SKM-1 treated with dmso at 0.1 percent for 144 hours (cell line): ENCODE measurements at regions not wholly inside any gene's neighbourhood (a gene's known extent, or its start where the extent isn't known, plus 50 kb on each side); places are given as distances from the start of the nearest gene placed in this dataset.

Source experiments
- DNase-seq: peaks from one replicate; lab custom pipeline; 2025; ENCODE audit not compliant: unreplicated experiment; lab: John Stamatoyannopoulos, UW

GRCh38 chr11:92812841-92813240 lies 156.6 kb upstream of the MTNR1B start:
- DNase-seq, result no peak

- DNase-seq, result no peak
Measured at GRCh38 chr11:92819830-92820229, 149.6 kb upstream of the MTNR1B start.

GRCh38 chr11:92820860-92821259 lies 148.6 kb upstream of the MTNR1B start:
- no peak for DNase-seq

GRCh38 chr11:92822410-92822809 lies 147.0 kb upstream of the MTNR1B start:
- DNase-seq, result no peak

- no peak for DNase-seq
Measured at GRCh38 chr11:92826136-92826535, 143.3 kb upstream of the MTNR1B start.

- no peak for DNase-seq
Measured at GRCh38 chr11:92826603-92827002, 142.8 kb upstream of the MTNR1B start.

GRCh38 chr11:92827132-92827531 lies 142.3 kb upstream of the MTNR1B start:
- DNase-seq, result no peak

- DNase-seq, result no peak
Measured at GRCh38 chr11:92828556-92828955, 140.9 kb upstream of the MTNR1B start.

- no peak for DNase-seq
Measured at GRCh38 chr11:92829121-92829520, 140.3 kb upstream of the MTNR1B start.

GRCh38 chr11:92829671-92830070 lies 139.8 kb upstream of the MTNR1B start:
- DNase-seq, result no peak

- no peak for DNase-seq
Measured at GRCh38 chr11:92830377-92831155, 138.9 kb upstream of the MTNR1B start.

GRCh38 chr11:92834296-92835020 lies 135.0 kb upstream of the MTNR1B start:
- no peak for DNase-seq

- no peak for DNase-seq
Measured at GRCh38 chr11:92837595-92837994, 131.9 kb upstream of the MTNR1B start.

GRCh38 chr11:92838759-92839310 lies 130.6 kb upstream of the MTNR1B start:
- DNase-seq, result no peak

- no peak for DNase-seq
Measured at GRCh38 chr11:92839450-92839849, 130.0 kb upstream of the MTNR1B start.

- no peak for DNase-seq
Measured at GRCh38 chr11:92841719-92842118, 127.7 kb upstream of the MTNR1B start.

- no peak for DNase-seq
Measured at GRCh38 chr11:92843455-92843854, 126.0 kb upstream of the MTNR1B start.

- DNase-seq, result no peak
Measured at GRCh38 chr11:92844197-92844596, 125.3 kb upstream of the MTNR1B start.

GRCh38 chr11:92845390-92845789 lies 124.1 kb upstream of the MTNR1B start:
- no peak for DNase-seq

- no peak for DNase-seq
Measured at GRCh38 chr11:92845805-92846204, 123.6 kb upstream of the MTNR1B start.

- no peak for DNase-seq
Measured at GRCh38 chr11:92846491-92847125, 122.8 kb upstream of the MTNR1B start.

GRCh38 chr11:92848578-92848977 lies 120.9 kb upstream of the MTNR1B start:
- no peak for DNase-seq
